Liver (tissue), 8 donors: ENCODE measurements at regions not wholly inside any gene's neighbourhood (a gene's known extent, or its start where the extent isn't known, plus 50 kb on each side); places are given as distances from the start of the nearest gene placed in this dataset.

Experiments used
- DNase-seq: peaks from one replicate; pipeline ENCODE4 v3.0.0-alpha.2; 2017; ENCODE audit warnings: low spot score
- H3K27ac ChIP-seq, 2 donors: one replicate each; pipeline ENCODE4 v1.7.0; 2013; ENCODE audit warnings: inconsistent platforms in 2 of 2, low read length in 2 of 2, control low read depth in 1 of 2, low read depth in 1 of 2, mild to moderate bottlenecking in 1 of 2
- H3K27me3 ChIP-seq, 4 donors: one replicate each; pipeline versions ENCODE4 v1.6.1 to v1.7.0; 2013; ENCODE audit warnings: low read length in 3 of 4, inconsistent platforms in 1 of 4, mild to moderate bottlenecking in 1 of 4, moderate library complexity in 1 of 4; ENCODE audit not compliant: control insufficient read depth in 4 of 4, insufficient read depth in 4 of 4
- H3K36me3 ChIP-seq, 4 donors: one replicate each; pipeline versions ENCODE4 v1.6.1 to v1.7.0; 2013; ENCODE audit warnings: low read length in 3 of 4, mild to moderate bottlenecking in 3 of 4, low read depth in 1 of 4, moderate library complexity in 1 of 4; ENCODE audit not compliant: control insufficient read depth in 4 of 4, insufficient read depth in 3 of 4
- H3K4me1 ChIP-seq, 4 donors: one replicate each; pipeline versions ENCODE4 v1.6.1 to v1.7.0; 2013; ENCODE audit warnings: low read length in 3 of 4, mild to moderate bottlenecking in 3 of 4, moderate library complexity in 1 of 4; ENCODE audit not compliant: control insufficient read depth in 4 of 4, insufficient read depth in 4 of 4
- H3K4me3 ChIP-seq, 3 donors: one replicate each; pipeline versions ENCODE4 v1.6.1 to v1.7.0; 2013; ENCODE audit warnings: low read length in 3 of 3, control low read depth in 1 of 3, low read depth in 1 of 3, mild to moderate bottlenecking in 1 of 3
- H3K9ac ChIP-seq, 2 donors: one replicate each; pipeline ENCODE4 v1.7.0; 2013; ENCODE audit warnings: low read length in 2 of 2, mild to moderate bottlenecking in 2 of 2, moderate library complexity in 2 of 2, control low read depth in 1 of 2, low read depth in 1 of 2
- H3K9me3 ChIP-seq, 4 donors: one replicate each; pipeline versions ENCODE4 v1.6.1 to v1.7.0; 2013; ENCODE audit warnings: low read length in 3 of 4; ENCODE audit not compliant: control insufficient read depth in 4 of 4
- EGR1 ChIP-seq, 2 donors: IDR thresholded peaks; 2 replicates each; pipeline ENCODE4 v1.6.1; 2016 to 2018; ENCODE audit warnings: antibody characterized with exemption in 2 of 2, low read depth in 2 of 2
- FOXA1 ChIP-seq: IDR thresholded peaks from 2 replicates; pipeline ENCODE4 v1.6.1; 2016; ENCODE audit warnings: antibody characterized with exemption
- HNF4A ChIP-seq, 2 donors: conservative IDR thresholded peaks; 2 replicates each; pipeline ENCODE4 v1.6.1; 2016; ENCODE audit warnings: antibody characterized with exemption in 2 of 2, mild to moderate bottlenecking in 2 of 2
- HNF4G ChIP-seq: IDR thresholded peaks from 2 replicates; pipeline ENCODE4 v1.6.1; 2016; ENCODE audit warnings: antibody characterized with exemption
- NR2F2 ChIP-seq: IDR thresholded peaks from 2 replicates; pipeline ENCODE4 v1.6.1; 2016; ENCODE audit warnings: antibody characterized with exemption
- RAD21 ChIP-seq, 2 donors: IDR thresholded peaks; 2 replicates each; pipeline ENCODE4 v1.6.1; 2016; ENCODE audit warnings: antibody characterized with exemption in 2 of 2, mild to moderate bottlenecking in 2 of 2
- SP1 ChIP-seq: IDR thresholded peaks from 2 replicates; pipeline ENCODE4 v1.6.1; 2018; ENCODE audit warnings: antibody characterized with exemption, mild to moderate bottlenecking
- WGBS: extraction: QIAGEN DNeasy Blood & Tissue Kit; methylation state at CpG from one replicate; pipeline ENCODE4 v1.1.7; 2013; 5-methylcytosine and 5-hydroxymethylcytosine counted together
- TF ChIP-seq, protein P1 (sequence below): IDR thresholded peaks from 2 replicates; pipeline ENCODE4 v1.6.1; 2016; ENCODE audit warnings: antibody characterized with exemption
- TF ChIP-seq, protein P2 (sequence below): fragments of 150-350 bp; IDR thresholded peaks from 2 replicates; pipeline ENCODE4 v1.5.1; 2017; ENCODE audit warnings: improper control_type of control experiment, low read depth, low read length; ENCODE audit not compliant: missing input control
- TF ChIP-seq, protein P3 (sequence below): IDR thresholded peaks from 2 replicates; pipeline ENCODE4 v1.6.1; 2016; ENCODE audit warnings: antibody characterized with exemption
- donor health status: healthy.
- donor health status: healthy.
- donor health status: healthy.
- donor health status: healthy.
- donor health status: healthy.

DNA sequence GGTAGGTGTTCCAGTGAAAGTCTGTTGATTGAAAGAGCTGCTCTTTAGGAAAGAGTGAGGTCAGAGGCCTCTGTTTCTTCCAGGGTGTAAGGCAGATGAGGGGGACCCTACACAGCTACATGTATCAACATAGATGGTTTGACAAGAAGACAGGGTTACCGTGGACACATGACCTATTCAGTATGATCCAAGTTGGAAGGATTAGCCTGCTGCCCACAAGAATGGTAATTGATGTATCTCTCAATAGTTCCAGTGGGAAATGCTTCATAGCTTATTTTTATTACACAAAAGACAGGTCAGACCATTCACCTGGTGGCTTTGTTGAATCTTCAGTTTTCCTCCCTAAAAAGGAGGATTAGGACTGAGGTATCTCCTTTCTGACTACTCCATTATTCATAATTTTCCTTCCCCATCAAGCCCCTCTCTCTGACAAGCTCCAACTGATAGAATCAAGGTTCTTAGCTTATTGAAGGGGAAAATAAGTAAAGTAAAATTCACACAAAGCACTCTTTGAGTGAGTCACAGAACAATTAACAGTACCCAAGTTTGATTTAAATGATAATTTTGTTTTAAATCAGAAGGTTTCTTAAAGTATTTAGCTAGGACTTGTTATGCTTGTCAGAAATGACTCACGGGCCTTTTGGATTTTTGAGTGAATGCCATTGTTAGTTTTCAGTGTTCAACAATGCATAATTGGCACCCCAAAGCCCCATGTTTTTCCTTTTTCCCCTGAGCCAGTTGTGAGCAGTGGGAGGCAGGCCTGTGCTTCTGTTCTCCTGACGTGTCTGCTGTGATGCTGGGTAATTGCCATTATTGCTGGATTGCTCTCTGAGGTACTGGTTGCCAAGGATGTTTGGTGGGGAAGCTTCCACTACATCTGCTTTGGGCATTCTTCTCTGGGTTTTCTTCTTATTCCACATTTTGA, 373.2 kb downstream of the DDX10 start:
- H3K9ac ChIP-seq = no peak overlapping the region
- no peaks in the 10 kb centered on the region for H3K9me3 ChIP-seq
- no peaks in the 10 kb centered on the region for H3K36me3 ChIP-seq
- 62% methylated on average over 3 of the region's 3 CpGs for WGBS
- no peak overlapping the region for H3K27ac ChIP-seq
- DNase-seq = no peak
- peaks cover 0 to 3% (median 0%) of the 10 kb centered on the region in 4 donors for H3K27me3 ChIP-seq
- TF ChIP-seq HNF4A (conservative IDR thresholded peaks at IDR 0.05) = no peak
- no peaks in the 10 kb centered on the region for H3K4me1 ChIP-seq
- H3K4me3 ChIP-seq = no peak overlapping the region

DNA sequence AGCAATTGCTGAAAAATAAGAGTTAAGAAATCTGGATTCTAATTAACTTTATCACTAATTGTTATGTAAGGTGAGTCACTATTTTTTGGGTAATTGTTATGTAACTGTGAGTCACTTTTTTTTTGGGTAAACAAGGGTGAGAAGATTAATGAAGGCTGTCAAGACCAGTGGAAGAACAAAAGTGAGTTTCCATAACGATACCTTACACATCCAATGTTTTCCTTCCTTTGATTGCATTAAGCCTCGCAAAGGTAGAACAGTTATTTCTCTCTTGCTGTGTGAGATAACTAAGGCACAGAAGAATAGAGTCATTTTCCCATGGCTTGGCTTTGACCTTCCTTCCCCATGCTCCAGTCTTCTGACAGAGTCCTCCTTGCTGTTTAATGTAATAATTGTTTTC, 374.7 kb downstream of the DDX10 start:
- TF ChIP-seq, protein P1, sequence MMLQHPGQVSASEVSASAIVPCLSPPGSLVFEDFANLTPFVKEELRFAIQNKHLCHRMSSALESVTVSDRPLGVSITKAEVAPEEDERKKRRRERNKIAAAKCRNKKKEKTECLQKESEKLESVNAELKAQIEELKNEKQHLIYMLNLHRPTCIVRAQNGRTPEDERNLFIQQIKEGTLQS = no peak
- TF ChIP-seq FOXA1 = no peak
- no peak for TF ChIP-seq NR2F2
- TF ChIP-seq, protein P2, sequence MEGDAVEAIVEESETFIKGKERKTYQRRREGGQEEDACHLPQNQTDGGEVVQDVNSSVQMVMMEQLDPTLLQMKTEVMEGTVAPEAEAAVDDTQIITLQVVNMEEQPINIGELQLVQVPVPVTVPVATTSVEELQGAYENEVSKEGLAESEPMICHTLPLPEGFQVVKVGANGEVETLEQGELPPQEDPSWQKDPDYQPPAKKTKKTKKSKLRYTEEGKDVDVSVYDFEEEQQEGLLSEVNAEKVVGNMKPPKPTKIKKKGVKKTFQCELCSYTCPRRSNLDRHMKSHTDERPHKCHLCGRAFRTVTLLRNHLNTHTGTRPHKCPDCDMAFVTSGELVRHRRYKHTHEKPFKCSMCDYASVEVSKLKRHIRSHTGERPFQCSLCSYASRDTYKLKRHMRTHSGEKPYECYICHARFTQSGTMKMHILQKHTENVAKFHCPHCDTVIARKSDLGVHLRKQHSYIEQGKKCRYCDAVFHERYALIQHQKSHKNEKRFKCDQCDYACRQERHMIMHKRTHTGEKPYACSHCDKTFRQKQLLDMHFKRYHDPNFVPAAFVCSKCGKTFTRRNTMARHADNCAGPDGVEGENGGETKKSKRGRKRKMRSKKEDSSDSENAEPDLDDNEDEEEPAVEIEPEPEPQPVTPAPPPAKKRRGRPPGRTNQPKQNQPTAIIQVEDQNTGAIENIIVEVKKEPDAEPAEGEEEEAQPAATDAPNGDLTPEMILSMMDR = no peak
- TF ChIP-seq HNF4G = no peak
- H3K27me3 ChIP-seq = peaks cover 0 to 3% (median 0%) of the 10 kb centered on the region in 4 donors
- H3K9me3 ChIP-seq = no peaks in the 10 kb centered on the region
- no peaks in the 10 kb centered on the region for H3K36me3 ChIP-seq
- H3K4me1 ChIP-seq = no peaks in the 10 kb centered on the region
- H3K27ac ChIP-seq = no peak overlapping the region
- H3K4me3 ChIP-seq = no peak overlapping the region
- no peak overlapping the region for H3K9ac ChIP-seq
- 81% methylated on average over 2 of the region's 2 CpGs for whole genome bisulfite sequencing
- DNase-seq = no peak

DNA sequence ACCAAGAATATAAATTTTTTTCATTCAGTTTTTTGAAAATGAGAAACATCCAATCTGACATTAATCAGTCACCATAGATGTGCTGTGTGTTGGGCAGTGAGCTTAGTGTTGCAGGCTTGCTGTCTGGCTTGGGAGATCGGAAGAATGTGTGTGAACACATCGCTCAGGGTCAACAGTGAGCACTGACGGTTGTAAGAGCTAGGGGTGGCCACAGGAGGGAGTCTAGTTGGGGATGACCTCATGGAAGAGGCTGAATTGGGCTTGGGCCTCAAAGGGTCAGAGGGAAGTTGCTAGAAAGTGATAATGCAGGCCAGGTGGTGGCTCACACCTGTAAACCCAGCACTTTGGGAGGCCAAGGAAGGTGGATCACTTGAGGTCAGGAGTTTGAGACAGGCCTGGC, 375.4 kb downstream of the DDX10 start:
- no peak for TF ChIP-seq SP1
- no peak for TF ChIP-seq RAD21 (IDR thresholded peaks at IDR 0.05)
- TF ChIP-seq, protein P3, sequence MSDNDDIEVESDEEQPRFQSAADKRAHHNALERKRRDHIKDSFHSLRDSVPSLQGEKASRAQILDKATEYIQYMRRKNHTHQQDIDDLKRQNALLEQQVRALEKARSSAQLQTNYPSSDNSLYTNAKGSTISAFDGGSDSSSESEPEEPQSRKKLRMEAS = no peak
- no peak for TF ChIP-seq EGR1 (IDR thresholded peaks at IDR 0.05; ENCODE audit: low read depth in 2 of 2)
- TF ChIP-seq, protein P2 = no peak
- TF ChIP-seq FOXA1 = no peak
- no peak overlapping the region for H3K9ac ChIP-seq
- H3K36me3 ChIP-seq = no peaks in the 10 kb centered on the region
- no peaks in the 10 kb centered on the region for H3K9me3 ChIP-seq
- no peak for DNase-seq
- H3K27me3 ChIP-seq = peaks cover 0 to 3% (median 0%) of the 10 kb centered on the region in 4 donors
- 67% methylated on average over 3 of the region's 3 CpGs for WGBS
- H3K27ac ChIP-seq = no peak overlapping the region
- no peak overlapping the region for H3K4me3 ChIP-seq
- no peaks in the 10 kb centered on the region for H3K4me1 ChIP-seq
